K562 (cell line): ENCODE measurements at regions not wholly inside any gene's neighbourhood (a gene's known extent, or its start where the extent isn't known, plus 50 kb on each side); places are given as distances from the start of the nearest gene placed in this dataset.

ENCODE experiments used
- BCL6 ChIP-seq: fragments of 250-450 bp; sonication (Bioruptor Pico); IDR thresholded peaks from 2 replicates; pipeline ENCODE4 v1.4.0; 2020
- FOXP1 ChIP-seq: sonication (generic); formaldehyde crosslinking; IDR thresholded peaks from 2 replicates; pipeline ENCODE4 v1.8.0; 2022; ENCODE audit warnings: mild to moderate bottlenecking, missing genetic modification reagents
- MTF1 ChIP-seq: fragments of 250-450 bp; sonication (Bioruptor Pico); IDR thresholded peaks from 2 replicates; pipeline ENCODE4 v1.9.0; 2021; ENCODE audit warnings: moderate library complexity, mild to moderate bottlenecking, inconsistent platforms, borderline replicate concordance
- POLR2A ChIP-seq: fragments of 450-650 bp; conservative IDR thresholded peaks from 2 replicates; pipeline ENCODE4 v1.6.1; 2016
- POLR2AphosphoS5 ChIP-seq: IDR thresholded peaks from 2 replicates; pipeline ENCODE4 v1.6.1; 2011; ENCODE audit warnings: mild to moderate bottlenecking, low read depth, low read length, moderate library complexity; ENCODE audit not compliant: control insufficient read depth, insufficient read depth
- ZNF239 ChIP-seq: fragments of 250-450 bp; sonication (Bioruptor Pico); IDR thresholded peaks from 2 replicates; pipeline ENCODE4 v1.4.0; 2020; ENCODE audit warnings: mild to moderate bottlenecking
- ZNF324 ChIP-seq: fragments of 250-450 bp; sonication (Bioruptor Pico); IDR thresholded peaks from 2 replicates; pipeline ENCODE4 v1.4.0; 2020; ENCODE audit warnings: mild to moderate bottlenecking
- ZNF707 ChIP-seq: fragments of 250-450 bp; sonication (Bioruptor Pico); conservative IDR thresholded peaks from 2 replicates; pipeline ENCODE4 v1.8.0; 2022; ENCODE audit warnings: inconsistent platforms, mild to moderate bottlenecking, moderate library complexity
- TF ChIP-seq, protein P1 (sequence below): fragments of 250-450 bp; sonication (Bioruptor Pico); IDR thresholded peaks from 2 replicates; pipeline ENCODE4 v1.4.0; 2020; ENCODE audit warnings: mild to moderate bottlenecking, moderate library complexity, borderline replicate concordance
- TF ChIP-seq, protein P2 (sequence below): sonication (generic); formaldehyde crosslinking; IDR thresholded peaks from 2 replicates; pipeline ENCODE4 v1.8.1; 2022; ENCODE audit warnings: missing genetic modification reagents
- TF ChIP-seq, protein P3 (sequence below), 2 experiments: fragments of 200-800 bp in 1 of 2; sonication (Bioruptor generic) in 1 of 2; sonication (generic) in 1 of 2; formaldehyde crosslinking in 1 of 2; IDR thresholded peaks in 1 of 2; conservative IDR thresholded peaks in 1 of 2; 2 replicates each; pipeline versions ENCODE4 v1.5.0 to v1.6.1; 2016 to 2020; ENCODE audit warnings: missing compliant biosample characterization in 1 of 2, missing genetic modification characterization in 1 of 2, missing genetic modification reagents in 1 of 2
- TF ChIP-seq, protein P4 (sequence below): fragments of 450-650 bp; IDR thresholded peaks from 2 replicates; pipeline ENCODE4 v1.6.1; 2016

DNA sequence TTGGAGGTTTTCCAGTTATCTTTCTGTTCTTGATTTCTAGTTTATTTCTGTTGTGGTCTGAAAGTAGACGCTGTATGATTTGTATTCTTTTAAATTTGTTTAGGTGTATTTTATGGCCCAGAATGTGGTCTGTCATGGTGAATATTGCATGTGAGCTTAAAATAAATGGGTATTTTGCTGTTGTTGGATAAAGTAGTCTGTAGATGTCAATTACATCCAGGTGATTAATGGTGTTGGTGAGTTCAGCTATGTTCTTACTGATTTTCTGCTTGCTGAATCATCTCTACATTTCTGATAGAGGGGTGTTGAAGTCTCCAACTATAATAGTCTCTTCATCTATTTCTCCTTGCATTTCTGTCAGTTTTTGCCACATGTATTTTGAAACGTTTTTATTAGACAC, 383.3 kb upstream of the SGO1 start:
- TF ChIP-seq, protein P1, sequence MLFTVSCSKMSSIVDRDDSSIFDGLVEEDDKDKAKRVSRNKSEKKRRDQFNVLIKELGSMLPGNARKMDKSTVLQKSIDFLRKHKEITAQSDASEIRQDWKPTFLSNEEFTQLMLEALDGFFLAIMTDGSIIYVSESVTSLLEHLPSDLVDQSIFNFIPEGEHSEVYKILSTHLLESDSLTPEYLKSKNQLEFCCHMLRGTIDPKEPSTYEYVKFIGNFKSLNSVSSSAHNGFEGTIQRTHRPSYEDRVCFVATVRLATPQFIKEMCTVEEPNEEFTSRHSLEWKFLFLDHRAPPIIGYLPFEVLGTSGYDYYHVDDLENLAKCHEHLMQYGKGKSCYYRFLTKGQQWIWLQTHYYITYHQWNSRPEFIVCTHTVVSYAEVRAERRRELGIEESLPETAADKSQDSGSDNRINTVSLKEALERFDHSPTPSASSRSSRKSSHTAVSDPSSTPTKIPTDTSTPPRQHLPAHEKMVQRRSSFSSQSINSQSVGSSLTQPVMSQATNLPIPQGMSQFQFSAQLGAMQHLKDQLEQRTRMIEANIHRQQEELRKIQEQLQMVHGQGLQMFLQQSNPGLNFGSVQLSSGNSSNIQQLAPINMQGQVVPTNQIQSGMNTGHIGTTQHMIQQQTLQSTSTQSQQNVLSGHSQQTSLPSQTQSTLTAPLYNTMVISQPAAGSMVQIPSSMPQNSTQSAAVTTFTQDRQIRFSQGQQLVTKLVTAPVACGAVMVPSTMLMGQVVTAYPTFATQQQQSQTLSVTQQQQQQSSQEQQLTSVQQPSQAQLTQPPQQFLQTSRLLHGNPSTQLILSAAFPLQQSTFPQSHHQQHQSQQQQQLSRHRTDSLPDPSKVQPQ (CRISPR knock-in tag) = no peak
- TF ChIP-seq, protein P2, sequence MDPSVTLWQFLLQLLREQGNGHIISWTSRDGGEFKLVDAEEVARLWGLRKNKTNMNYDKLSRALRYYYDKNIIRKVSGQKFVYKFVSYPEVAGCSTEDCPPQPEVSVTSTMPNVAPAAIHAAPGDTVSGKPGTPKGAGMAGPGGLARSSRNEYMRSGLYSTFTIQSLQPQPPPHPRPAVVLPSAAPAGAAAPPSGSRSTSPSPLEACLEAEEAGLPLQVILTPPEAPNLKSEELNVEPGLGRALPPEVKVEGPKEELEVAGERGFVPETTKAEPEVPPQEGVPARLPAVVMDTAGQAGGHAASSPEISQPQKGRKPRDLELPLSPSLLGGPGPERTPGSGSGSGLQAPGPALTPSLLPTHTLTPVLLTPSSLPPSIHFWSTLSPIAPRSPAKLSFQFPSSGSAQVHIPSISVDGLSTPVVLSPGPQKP (CRISPR knock-in tag) = no peak
- TF ChIP-seq MTF1 (CRISPR knock-in tag) = no peak
- TF ChIP-seq, protein P3, sequence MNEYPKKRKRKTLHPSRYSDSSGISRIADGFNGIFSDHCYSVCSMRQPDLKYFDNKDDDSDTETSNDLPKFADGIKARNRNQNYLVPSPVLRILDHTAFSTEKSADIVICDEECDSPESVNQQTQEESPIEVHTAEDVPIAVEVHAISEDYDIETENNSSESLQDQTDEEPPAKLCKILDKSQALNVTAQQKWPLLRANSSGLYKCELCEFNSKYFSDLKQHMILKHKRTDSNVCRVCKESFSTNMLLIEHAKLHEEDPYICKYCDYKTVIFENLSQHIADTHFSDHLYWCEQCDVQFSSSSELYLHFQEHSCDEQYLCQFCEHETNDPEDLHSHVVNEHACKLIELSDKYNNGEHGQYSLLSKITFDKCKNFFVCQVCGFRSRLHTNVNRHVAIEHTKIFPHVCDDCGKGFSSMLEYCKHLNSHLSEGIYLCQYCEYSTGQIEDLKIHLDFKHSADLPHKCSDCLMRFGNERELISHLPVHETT (CRISPR knock-in tag; conservative IDR thresholded peaks at IDR 0.05 in 1 of 2, IDR thresholded peaks at IDR 0.05 in 1 of 2) = no peak
- TF ChIP-seq FOXP1 (CRISPR knock-in tag) = no peak
- TF ChIP-seq ZNF239 (CRISPR knock-in tag) = no peak
- TF ChIP-seq POLR2AphosphoS5 = no peak
- TF ChIP-seq, protein P4, sequence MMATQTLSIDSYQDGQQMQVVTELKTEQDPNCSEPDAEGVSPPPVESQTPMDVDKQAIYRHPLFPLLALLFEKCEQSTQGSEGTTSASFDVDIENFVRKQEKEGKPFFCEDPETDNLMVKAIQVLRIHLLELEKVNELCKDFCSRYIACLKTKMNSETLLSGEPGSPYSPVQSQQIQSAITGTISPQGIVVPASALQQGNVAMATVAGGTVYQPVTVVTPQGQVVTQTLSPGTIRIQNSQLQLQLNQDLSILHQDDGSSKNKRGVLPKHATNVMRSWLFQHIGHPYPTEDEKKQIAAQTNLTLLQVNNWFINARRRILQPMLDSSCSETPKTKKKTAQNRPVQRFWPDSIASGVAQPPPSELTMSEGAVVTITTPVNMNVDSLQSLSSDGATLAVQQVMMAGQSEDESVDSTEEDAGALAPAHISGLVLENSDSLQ = no peak
- TF ChIP-seq ZNF324 (CRISPR knock-in tag) = no peak
- no peak for TF ChIP-seq ZNF707 (CRISPR knock-in tag)
- no peak for TF ChIP-seq BCL6 (CRISPR knock-in tag)
- TF ChIP-seq POLR2A = no peak
